HAP-1 (cell line): ENCODE measurements at regions not wholly inside any gene's neighbourhood (a gene's known extent, or its start where the extent isn't known, plus 50 kb on each side); places are given as distances from the start of the nearest gene placed in this dataset.

Experiments
- DNase-seq, 2 experiments: peaks; one replicate each; pipeline ENCODE4 v3.0.0-alpha.2; 2016 to 2020; ENCODE audit warnings: low spot score in 2 of 2
- H3K27me3 ChIP-seq: fragments of 250-450 bp; sonication (Bioruptor Pico); 2 replicates; pipeline ENCODE4 v1.5.1; 2020; ENCODE audit warnings: low read depth, mild to moderate bottlenecking, moderate library complexity
- H3K36me3 ChIP-seq: fragments of 250-450 bp; sonication (Bioruptor Pico); replicated peaks from 2 replicates; pipeline ENCODE4 v1.5.1; 2020; ENCODE audit warnings: mild to moderate bottlenecking
- H3K4me1 ChIP-seq: fragments of 250-450 bp; sonication (Bioruptor Pico); 2 replicates; pipeline ENCODE4 v1.5.1; 2020; ENCODE audit warnings: mild to moderate bottlenecking
- H3K4me3 ChIP-seq: fragments of 250-450 bp; sonication (Bioruptor Pico); 2 replicates; pipeline ENCODE4 v1.5.1; 2020; ENCODE audit warnings: mild to moderate bottlenecking, moderate library complexity
- H3K9me3 ChIP-seq: fragments of 250-450 bp; sonication (Bioruptor Pico); 2 replicates; pipeline ENCODE4 v1.5.1; 2020; ENCODE audit warnings: mild to moderate bottlenecking, moderate library complexity
- in situ Hi-C: fragments of 300-500 bp; cut with MboI; formaldehyde crosslinking; loops from 3 replicates; pipeline ENCODE4 v1.14.3; 2020; ENCODE audit warnings: low sequenced_read_pairs, inconsistent platforms, mixed read lengths

DNA sequence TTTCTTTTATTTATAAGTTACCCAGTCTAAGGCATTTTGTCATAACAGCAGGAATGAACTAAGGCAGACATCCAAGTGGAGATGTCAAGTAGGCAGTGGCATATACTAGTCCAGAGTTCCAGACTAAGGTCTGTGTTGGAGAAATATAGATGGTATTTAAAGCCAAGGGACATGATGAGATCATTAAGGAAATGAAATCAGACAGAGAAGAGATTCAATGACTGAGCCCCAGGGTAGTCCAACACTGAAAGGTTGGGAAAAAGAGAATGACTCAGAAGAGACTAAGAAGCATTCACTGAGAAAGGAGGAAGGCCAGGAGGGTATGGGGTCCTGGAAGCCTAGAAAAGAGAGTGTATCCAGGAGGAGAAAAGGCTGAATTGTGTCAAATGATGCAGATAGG is 442.2 kb upstream of the CCDC196 start:
- in situ Hi-C loops = no loop called here
- peaks cover 2% of the 10 kb centered on the region; the same call in 1 of the 2 replicates for H3K27me3 ChIP-seq
- no peak for DNase-seq
- H3K36me3 ChIP-seq = no peaks in the 10 kb centered on the region
- H3K4me1 ChIP-seq = no peaks in the 10 kb centered on the region
- no peak overlapping the region for H3K4me3 ChIP-seq
- H3K9me3 ChIP-seq = no peaks in the 10 kb centered on the region

DNA sequence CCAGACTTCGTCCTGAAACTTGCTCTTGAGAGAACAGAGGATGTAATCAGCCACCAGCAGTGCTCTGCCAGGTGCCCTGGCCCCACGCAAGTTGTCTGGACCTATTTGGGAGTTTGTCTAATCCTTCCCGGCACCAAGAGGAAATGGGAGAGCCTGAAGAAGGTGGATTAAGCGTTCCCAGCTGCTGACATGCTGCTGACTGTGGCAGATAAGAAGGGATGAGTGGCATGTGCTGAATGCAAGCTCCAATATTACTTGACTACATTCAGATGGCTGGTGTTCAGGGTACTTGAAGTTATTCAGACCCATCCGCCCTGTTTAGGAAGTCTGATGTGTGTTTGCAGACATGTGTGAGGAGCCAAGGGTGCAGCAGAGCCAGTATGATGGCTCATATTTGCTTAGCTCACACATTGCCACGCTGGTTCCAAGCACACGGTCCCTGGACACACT is 440.6 kb upstream of the CCDC196 start:
- in situ Hi-C loops = no loop called here
- no peaks in the 10 kb centered on the region for H3K9me3 ChIP-seq
- H3K4me3 ChIP-seq = no peak overlapping the region
- H3K36me3 ChIP-seq = no peaks in the 10 kb centered on the region
- H3K4me1 ChIP-seq = no peaks in the 10 kb centered on the region
- peaks cover 7% of the 10 kb centered on the region; the same call in 1 of the 2 replicates for H3K27me3 ChIP-seq
- DNase-seq = no peak

DNA sequence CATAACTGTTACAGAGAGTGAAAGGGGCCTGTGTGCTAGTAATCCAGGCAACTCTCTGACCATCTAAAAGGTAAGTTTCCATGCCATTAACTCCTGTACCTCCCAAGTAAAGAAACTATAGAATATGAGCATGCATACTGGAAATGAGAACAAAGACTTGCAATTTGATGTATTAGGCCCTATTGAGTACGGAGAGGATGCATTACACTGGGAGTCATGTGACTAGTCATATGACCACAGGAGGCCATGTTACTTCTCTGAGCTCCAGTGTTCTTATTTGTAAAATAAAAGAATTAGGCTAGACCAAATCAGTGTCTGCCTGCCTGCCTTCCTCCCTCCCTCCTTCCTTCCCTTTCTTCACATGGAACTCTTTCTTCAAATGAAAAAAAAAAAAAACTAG is 440.1 kb upstream of the CCDC196 start:
- no peaks in the 10 kb centered on the region for H3K4me1 ChIP-seq
- H3K36me3 ChIP-seq = no peaks in the 10 kb centered on the region
- DNase-seq = no peak
- in situ Hi-C loops = no loop called here
- no peak overlapping the region for H3K4me3 ChIP-seq
- no peaks in the 10 kb centered on the region for H3K9me3 ChIP-seq
- peaks cover 7% of the 10 kb centered on the region; the same call in 1 of the 2 replicates for H3K27me3 ChIP-seq

DNA sequence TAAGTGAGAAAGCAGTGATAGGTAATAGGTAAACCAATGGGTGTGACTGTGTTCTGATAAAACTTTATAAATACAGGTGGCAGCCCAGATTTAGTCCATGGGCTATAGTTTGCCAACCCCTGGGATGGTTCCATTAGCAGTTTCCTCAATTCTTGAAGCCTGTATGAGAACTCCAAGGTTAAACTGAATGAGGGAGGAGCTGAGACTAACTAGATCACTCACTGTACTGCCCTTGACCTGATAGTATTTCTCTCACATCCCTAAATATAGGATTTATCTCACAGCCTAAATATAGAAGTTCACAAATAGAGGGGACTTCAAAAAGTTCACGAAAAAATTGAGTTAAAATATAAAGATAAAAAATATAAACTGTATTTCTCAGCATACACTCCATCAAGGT is 439.6 kb upstream of the CCDC196 start:
- H3K4me3 ChIP-seq = no peak overlapping the region
- no peaks in the 10 kb centered on the region for H3K9me3 ChIP-seq
- peaks cover 7% of the 10 kb centered on the region; the same call in 1 of the 2 replicates for H3K27me3 ChIP-seq
- DNase-seq = no peak
- no peaks in the 10 kb centered on the region for H3K36me3 ChIP-seq
- no peaks in the 10 kb centered on the region for H3K4me1 ChIP-seq
- in situ Hi-C loops = no loop called here

DNA sequence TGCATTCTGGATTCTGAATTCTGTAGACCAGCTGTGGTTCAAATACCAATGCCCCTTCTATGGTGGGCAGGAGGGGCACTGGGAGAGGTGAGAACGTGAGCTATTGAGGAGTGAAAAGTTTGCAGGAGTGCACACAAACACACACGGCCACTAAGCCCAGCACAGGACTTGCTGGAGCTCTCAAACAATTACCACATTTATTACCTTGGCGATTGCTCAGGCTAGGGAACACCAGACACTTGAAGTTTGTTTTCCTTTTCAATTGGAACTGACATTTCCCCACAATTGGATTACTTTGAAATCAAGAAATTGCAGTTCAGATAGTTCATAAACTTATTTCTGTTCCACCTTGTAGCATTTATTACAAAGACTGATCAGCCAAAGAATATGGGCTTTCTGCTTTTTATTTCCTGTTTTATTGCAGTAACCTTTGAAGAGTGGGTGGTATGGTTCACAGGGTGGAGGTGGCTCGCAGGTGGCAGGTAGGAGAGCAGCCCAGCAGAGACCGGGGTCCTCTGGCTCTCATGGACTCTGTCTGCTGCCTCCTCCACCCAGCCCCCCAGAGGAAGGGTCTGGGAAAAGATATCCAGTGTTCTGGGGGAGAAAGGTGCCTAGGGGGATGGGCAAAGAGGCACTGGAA is 429.8 kb upstream of the CCDC196 start:
- H3K4me1 ChIP-seq = no peaks in the 10 kb centered on the region
- in situ Hi-C loops = no loop called here
- no peaks in the 10 kb centered on the region for H3K9me3 ChIP-seq
- H3K4me3 ChIP-seq = no peak overlapping the region
- no peaks in the 10 kb centered on the region for H3K36me3 ChIP-seq
- no peaks in the 10 kb centered on the region for H3K27me3 ChIP-seq
- DNase-seq = no peak

DNA sequence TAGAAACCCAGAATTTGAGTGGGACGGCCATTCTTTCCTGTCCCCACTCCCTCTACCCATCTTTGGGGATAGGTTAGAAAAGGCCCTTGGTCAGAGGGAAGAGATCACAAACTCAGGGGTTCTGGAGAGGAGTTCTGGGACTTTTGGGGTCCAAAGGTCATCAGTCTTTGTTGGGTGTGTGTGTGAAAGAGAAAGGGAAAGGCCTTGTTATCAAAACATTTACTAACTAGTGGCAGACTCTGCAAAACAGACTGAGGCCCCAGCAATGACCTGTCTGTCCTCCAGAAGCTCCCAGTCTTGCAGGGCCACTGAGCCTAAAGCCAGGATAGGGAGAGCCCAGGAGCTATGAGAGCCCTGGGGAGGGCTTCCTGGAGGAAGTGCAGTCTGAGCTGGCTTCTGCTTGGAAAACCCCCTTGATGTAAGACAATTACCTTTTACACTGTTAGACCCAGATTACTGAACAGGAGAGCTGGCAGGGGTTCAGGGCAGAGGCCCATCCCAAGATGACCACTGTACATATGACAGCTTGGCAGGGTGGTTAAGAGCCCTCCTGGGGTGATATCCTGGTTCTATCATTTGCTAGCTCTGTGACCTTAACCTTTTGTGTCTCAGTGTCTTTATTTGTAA is 429.1 kb upstream of the CCDC196 start:
- no peak for DNase-seq
- H3K27me3 ChIP-seq = no peaks in the 10 kb centered on the region
- in situ Hi-C loops = no loop called here
- no peaks in the 10 kb centered on the region for H3K4me1 ChIP-seq
- no peaks in the 10 kb centered on the region for H3K36me3 ChIP-seq
- no peak overlapping the region for H3K4me3 ChIP-seq
- H3K9me3 ChIP-seq = no peaks in the 10 kb centered on the region

DNA sequence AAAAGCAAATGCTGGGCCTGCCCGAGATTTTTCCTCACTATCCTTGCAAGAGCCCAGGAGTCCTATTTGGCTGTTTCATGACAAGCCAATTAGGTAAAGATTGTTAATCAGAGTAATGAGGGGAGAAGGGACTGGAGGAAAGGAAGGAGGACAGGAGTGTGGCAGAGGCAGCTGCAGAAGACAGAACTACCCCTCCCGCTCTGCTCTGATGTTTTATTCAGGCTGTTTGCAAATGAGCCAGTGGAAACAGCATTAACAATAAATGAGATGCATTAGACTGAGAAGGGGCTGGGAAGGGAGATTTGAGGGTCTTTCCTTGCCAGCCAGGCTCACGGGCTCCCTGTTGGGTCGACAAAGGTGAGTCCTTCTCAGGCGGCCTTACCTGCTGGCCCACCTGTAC is 421.0 kb upstream of the CCDC196 start:
- Histone ChIP-seq H3K36me3 (no peaks in the 10 kb centered on the region), H3K4me3 (no peak overlapping the region), H3K4me1 (peaks cover 7% of the 10 kb centered on the region; the same call in 1 of the 2 replicates), H3K9me3 (no peaks in the 10 kb centered on the region), H3K27me3 (no peaks in the 10 kb centered on the region)
- in situ Hi-C loops = no loop called here
- no peak for DNase-seq

DNA sequence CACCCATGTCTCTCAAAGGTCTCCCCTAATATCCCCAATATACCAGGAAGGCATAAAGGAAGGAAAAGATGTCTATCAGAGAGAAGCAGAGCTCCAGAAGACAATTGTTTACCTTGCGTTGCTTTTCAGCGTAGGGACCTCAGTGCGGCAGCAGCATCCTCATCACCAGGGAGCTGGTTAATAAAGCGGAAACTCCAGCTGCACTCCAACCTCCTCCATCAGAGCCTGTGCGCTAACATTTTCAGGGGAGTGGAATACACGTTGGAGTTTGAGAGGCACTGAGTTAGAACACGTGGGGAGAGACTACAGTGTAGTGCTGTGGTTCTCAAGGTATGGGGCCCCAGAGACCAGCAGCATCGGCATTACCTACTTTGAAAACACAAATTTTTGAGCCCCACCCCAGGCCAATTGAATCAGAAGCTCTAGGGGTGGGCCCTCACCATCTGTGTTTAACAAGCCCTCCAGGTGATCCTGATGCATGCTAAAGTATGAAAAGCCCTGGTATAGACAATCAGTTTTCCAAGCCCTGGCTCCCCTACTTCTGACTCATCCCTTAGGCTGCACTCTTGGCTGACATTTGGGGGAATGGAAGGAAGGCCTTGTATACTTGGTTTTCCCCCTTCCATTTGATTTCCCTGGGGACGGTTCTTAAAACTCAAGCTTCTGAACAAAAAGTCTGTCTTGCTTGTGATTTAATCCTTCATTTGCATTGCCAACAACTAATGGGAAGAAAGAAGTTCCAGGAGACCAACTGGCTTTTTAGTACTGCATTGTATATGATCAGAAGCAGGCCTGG is 419.0 kb upstream of the CCDC196 start:
- H3K27me3 ChIP-seq = peaks cover 4% of the 10 kb centered on the region; the same call in 1 of the 2 replicates
- peaks cover 7% of the 10 kb centered on the region; the same call in 1 of the 2 replicates for H3K4me1 ChIP-seq
- peak; percentile 36 to 69 for DNase-seq
- in situ Hi-C loops = no loop called here
- no peak overlapping the region for H3K4me3 ChIP-seq
- no peaks in the 10 kb centered on the region for H3K36me3 ChIP-seq
- H3K9me3 ChIP-seq = no peaks in the 10 kb centered on the region

DNA sequence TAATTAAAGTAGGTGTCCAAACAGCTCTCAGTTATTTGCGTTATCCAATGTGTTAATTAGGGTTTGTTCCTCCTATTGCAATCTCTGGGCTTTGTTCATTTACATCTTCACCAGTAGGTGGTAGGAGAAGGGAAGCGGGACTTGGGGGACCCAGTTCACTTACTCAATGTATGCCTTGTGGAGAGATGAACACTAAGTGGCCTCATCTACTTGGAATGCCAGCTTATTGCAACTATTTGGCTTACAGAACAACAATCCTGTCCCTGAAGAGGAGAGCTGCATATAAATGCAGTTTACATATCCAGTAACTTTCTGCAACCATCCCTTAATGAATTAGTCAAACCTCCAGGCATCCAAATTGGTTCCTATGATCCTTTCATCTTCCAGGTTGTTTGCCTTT is 417.1 kb upstream of the CCDC196 start:
- Histone ChIP-seq H3K4me1 (peaks cover 7% of the 10 kb centered on the region; the same call in 1 of the 2 replicates), H3K27me3 (peaks cover 4% of the 10 kb centered on the region; the same call in 1 of the 2 replicates), H3K9me3 (no peaks in the 10 kb centered on the region), H3K36me3 (no peaks in the 10 kb centered on the region), H3K4me3 (no peak overlapping the region)
- no peak for DNase-seq
- in situ Hi-C loops = no loop called here

DNA sequence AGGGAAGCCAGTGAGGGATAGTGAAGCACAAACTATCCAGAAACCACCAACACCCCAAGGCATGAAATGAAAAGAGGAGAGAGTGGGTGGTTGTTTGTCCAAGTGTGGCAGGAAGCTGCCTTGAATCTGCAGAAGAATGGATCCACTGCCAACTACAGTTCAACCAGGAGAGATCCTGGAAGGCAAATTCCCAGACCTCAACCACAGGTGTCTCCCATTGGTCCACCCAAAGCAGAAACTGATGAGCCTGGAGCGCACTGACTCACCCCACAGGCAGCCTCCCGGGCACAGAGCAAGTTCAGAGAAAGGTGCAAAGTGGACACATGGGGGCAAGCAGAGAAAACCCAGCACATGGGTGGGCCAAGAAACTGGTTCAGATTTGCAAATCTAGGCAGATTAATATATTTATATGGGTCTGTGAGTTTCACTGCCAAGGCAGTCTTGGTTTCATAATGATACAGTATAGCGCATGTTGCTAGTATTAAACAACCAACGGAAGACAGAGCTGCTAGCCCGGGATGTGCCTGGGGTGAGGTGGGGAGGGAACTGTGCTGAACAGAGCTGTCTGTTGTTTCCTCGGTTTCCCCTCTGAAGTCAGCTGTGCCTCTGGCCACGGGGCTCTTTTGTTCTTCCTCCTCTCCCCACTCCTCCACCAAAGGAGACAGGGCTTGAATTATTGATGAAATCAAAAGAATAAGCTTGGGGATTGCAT is 416.2 kb upstream of the CCDC196 start:
- in situ Hi-C loops = loop anchor here (10.0 kb wide), 2 partner anchors 655 to 905 kb away; partner anchors contain the start of gene FUT8
- Histone ChIP-seq H3K4me3 (no peak overlapping the region), H3K27me3 (peaks cover 4% of the 10 kb centered on the region; the same call in 1 of the 2 replicates), H3K4me1 (peaks cover 7% of the 10 kb centered on the region; the same call in 1 of the 2 replicates), H3K9me3 (no peaks in the 10 kb centered on the region), H3K36me3 (no peaks in the 10 kb centered on the region)
- no peak for DNase-seq

DNA sequence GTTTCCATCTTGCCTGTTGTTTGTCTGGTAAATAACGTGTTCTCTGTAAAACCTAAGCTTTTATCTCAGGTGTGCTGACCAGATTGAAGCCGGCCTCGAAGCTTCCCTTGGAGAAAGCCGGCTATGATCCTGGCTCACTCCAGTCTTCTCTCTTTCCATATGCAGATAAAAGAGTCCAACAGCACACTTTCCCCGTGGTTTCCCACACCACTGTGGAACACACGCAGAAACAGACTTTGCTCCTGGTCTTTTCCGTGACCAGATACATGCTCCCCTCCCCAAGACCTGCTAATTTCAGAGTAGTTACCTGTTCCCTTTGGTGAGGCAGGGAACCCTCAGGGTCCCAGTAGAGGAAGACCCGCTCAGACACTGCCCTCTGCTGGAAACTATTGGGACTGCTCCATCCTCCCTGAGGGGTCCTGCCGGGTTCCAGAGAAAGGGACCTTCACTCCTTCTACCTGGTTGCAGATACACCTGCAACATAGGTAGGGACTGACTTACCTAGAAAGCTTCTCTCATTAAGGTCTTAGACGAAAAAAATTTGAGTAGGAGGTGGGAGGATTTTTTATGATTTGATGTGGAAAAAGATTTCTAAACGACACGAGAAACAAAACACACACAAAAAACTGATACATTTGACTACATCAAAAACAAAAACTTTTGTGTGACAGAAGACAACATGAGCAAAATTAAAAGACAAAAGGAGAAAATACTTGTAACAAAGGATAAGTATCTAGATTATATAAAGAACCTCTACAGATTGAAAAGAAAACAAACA is 415.4 kb upstream of the CCDC196 start:
- Histone ChIP-seq H3K27me3 (peaks cover 4% of the 10 kb centered on the region; the same call in 1 of the 2 replicates), H3K4me3 (no peak overlapping the region), H3K4me1 (peaks cover 5% of the 10 kb centered on the region; the same call in 1 of the 2 replicates), H3K36me3 (no peaks in the 10 kb centered on the region), H3K9me3 (no peaks in the 10 kb centered on the region)
- in situ Hi-C loops = loop anchor here (10.0 kb wide), 2 partner anchors 656 to 906 kb away; partner anchors contain the start of gene FUT8
- peak; percentile 49 to 85 for DNase-seq

DNA sequence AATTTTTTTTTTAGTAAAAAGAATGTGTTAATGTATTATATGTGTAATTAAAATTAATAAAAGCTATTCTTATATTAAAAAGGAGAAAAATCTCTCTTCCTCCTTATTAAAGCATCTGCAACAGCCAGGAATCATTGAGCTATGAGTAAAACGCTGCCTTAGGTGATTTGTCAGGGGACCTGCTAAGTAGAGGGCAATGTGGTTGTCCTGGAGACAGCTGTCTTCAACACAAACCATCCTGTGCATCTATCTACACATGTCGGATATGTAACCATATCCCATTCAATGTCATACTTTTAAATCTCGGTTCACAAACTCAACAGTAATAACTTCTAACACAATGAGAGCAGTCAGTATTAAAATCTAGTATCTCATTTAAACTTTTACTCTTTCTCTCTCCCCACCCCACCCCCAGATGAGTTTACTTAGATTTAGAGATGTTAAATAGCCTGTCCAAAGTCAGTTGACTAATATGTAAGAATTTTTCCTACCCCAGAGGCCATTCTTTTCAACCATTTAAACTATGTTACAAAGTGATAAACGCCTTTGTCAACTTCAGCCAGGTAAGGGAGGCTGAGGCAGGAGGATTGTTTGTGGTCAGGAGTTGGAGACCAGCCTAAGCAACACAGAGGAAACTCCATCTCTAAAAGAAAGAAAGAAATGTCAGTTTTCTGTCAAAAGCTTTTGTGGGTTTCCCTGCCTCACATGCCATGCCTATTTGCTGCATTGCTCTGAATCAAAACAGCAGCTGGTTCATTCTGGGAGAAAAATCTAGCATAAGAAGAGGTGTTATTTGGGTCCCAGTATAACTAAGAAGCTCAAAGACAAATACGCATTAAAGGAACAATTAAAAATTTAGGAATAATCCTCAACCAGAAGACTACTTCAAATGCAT is 413.7 kb upstream of the CCDC196 start:
- Histone ChIP-seq H3K9me3 (no peaks in the 10 kb centered on the region), H3K4me3 (no peak overlapping the region), H3K27me3 (peaks cover 4% of the 10 kb centered on the region; the same call in 1 of the 2 replicates), H3K36me3 (no peaks in the 10 kb centered on the region), H3K4me1 (no peaks in the 10 kb centered on the region)
- in situ Hi-C loops = loop anchor here (10.0 kb wide), 2 partner anchors 658 to 908 kb away; partner anchors contain the start of gene FUT8
- no peak for DNase-seq
